Mesenteric fat pad (tissue), 1 donor: ENCODE measurements at regions not wholly inside any gene's neighbourhood (a gene's known extent, or its start where the extent isn't known, plus 50 kb on each side); places are given as distances from the start of the nearest gene placed in this dataset.
"Not testable (repeated sequence)": the region's sequence is repeated elsewhere in the genome, so short reads cannot be mapped to it uniquely, and the experiment has no call there.

Experiments
- DNase-seq: peaks from one replicate; pipeline ENCODE4 v3.0.0-alpha.2; 2020; ENCODE audit warnings: low spot score
- donor health status: DM: yes; HTN: yes; CAD: no.

DNA sequence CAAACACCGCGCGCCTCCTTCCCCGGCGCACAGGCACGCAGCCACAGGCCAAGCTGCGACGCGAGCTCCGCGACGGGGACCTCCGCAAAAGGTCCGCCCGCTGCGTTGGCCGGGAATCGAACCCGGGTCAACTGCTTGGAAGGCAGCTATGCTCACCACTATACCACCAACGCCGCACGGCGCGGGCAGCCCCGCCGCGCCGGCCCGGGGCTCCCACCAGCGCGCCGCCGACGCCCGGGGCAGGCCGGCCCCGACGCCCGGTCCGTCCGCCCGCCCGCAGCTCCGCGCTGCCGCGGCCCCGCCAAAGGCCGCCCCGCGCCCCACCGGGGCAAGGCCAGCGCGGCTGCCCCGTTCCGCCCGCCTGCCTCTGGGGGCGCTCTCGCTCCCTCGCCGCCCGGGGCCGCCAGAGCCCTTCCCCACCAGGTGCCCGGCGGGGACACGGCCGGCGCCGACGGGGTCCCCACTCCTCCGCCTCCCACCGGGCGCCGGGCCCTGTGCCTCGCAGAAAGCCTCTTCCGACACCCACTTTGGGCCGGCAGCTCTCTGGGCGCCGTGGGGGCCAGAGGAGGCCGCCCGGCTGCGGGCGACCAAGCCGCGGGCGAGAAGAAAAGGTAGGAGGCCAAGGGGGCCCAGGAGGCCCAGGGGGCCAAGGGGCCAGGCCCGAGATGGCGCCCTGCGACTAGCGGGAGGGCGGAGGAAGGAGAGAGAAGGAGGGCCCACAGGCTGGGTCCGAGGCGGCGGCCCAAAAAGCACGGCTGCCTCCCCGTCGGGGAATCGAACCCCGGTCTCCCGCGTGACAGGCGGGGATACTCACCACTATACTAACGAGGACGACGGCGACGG, 50.2 kb upstream of the FCGR2A start:
- DNase-seq = not testable (repeated sequence)

DNA sequence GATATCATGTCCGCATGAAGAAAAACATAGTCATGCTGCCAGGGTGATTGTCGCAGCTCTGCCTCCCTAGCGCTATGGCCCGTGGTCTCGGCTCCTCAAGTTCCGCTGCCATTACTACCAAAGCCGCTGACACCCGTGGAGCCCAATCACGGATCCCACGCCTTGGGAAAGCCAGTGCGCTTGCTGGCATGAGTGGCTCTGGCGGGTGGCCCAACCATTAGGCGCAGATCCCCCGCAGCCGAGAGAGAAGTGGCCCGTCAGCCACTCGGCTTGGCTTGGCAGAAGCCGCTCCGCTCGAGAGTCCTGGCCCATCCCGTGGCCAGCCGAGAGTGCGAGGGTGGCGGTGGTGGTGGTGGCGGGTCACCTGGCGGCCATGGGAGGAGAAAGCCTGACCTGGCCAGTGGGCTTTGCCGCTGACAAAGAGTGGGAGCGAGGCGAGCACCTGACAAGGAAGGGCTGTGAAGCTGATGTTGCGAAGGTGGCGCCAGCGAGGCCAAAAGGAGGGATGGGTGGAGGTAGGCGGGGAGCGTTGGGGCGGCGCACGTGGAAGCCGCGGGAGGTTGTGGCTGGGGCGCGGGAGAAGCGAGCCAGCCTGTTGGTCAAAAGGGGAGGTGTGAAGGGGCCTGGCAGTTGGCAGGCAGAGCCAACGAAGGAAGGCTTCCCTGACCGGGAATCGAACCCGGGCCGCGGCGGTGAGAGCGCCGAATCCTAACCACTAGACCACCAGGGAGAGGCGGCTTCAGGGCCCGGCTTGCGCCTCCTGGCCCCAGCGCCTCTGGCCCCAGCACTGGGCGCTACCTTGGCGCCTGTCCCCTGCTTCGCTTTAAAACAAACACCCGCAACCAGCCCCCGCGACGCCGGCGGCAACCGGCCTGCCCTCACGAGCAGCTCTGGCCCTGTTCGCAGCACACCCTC, 51.0 kb upstream of the FCGR2A start:
- DNase-seq = not testable (repeated sequence)

DNA sequence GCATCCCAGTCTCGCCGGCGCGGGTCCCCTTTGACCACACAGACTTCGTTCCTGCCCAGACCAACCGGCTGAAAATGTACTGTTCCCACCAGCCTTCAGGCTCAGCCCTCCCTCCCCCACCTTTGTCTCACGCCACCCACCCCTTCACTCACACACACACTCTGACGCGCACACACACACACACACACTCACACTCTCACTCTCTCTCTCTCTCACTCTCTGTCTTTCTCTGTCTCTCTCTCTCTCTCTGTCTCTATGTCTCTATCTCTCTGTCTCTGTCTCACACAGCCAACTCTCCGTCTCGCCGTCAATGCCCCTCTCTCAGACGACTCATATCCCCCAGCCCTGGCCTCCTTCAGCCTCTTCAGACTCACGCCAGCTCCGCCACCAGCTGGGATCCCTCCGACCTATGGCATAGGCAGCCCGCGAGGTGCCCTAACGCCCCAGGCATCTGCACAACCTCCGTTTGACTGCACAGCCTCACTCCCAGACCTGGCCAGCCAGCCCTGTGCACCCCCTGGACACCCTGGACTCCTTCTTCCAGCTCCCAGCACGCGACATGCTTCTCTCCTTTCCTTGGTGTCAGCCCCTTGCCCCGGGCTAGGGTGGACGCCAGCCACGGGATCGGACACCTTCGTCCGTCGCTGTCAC, 53.4 kb upstream of the FCGR2A start:
- DNase-seq = not testable (repeated sequence)

DNA sequence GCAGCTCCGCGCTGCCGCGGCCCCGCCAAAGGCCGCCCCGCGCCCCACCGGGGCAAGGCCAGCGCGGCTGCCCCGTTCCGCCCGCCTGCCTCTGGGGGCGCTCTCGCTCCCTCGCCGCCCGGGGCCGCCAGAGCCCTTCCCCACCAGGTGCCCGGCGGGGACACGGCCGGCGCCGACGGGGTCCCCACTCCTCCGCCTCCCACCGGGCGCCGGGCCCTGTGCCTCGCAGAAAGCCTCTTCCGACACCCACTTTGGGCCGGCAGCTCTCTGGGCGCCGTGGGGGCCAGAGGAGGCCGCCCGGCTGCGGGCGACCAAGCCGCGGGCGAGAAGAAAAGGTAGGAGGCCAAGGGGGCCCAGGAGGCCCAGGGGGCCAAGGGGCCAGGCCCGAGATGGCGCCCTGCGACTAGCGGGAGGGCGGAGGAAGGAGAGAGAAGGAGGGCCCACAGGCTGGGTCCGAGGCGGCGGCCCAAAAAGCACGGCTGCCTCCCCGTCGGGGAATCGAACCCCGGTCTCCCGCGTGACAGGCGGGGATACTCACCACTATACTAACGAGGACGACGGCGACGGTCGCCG, 57.4 kb upstream of the FCGR2A start:
- DNase-seq = not testable (repeated sequence)

DNA sequence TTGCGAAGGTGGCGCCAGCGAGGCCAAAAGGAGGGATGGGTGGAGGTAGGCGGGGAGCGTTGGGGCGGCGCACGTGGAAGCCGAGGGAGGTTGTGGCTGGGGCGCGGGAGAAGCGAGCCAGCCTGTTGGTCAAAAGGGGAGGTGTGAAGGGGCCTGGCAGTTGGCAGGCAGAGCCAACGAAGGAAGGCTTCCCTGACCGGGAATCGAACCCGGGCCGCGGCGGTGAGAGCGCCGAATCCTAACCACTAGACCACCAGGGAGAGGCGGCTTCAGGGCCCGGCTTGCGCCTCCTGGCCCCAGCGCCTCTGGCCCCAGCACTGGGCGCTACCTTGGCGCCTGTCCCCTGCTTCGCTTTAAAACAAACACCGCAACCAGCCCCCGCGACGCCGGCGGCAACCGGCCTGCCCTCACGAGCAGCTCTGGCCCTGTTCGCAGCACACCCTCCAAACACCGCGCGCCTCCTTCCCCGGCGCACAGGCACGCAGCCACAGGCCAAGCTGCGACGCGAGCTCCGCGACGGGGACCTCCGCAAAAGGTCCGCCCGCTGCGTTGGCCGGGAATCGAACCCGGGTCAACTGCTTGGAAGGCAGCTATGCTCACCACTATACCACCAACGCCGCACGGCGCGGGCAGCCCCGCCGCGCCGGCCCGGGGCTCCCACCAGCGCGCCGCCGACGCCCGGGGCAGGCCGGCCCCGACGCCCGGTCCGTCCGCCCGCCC, 58.1 kb upstream of the FCGR2A start:
- DNase-seq = not testable (repeated sequence)

DNA sequence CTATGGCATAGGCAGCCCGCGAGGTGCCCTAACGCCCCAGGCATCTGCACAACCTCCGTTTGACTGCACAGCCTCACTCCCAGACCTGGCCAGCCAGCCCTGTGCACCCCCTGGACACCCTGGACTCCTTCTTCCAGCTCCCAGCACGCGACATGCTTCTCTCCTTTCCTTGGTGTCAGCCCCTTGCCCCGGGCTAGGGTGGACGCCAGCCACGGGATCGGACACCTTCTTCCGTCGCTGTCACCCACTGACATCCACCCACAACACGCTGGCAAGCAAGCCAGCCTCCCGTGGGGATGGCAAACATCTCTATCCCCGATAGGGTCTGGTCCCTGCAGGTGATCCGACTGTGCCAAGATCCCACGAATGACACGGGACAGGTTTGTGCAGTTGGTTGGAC, 60.5 kb upstream of the FCGR2A start:
- DNase-seq = peak; percentile 97

DNA sequence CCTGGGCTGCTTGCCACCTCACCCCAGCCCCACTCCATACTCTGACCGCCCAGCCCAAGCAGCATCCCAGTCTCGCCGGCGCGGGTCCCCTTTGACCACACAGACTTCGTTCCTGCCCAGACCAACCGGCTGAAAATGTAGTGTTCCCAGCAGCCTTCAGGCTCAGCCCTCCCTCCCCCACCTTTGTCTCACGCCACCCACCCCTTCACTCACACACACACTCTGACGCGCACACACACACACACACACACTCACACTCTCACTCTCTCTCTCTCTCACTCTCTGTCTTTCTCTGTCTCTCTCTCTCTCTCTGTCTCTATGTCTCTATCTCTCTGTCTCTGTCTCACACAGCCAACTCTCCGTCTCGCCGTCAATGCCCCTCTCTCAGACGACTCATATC, 61.0 kb upstream of the FCGR2A start:
- DNase-seq = not testable (repeated sequence)

DNA sequence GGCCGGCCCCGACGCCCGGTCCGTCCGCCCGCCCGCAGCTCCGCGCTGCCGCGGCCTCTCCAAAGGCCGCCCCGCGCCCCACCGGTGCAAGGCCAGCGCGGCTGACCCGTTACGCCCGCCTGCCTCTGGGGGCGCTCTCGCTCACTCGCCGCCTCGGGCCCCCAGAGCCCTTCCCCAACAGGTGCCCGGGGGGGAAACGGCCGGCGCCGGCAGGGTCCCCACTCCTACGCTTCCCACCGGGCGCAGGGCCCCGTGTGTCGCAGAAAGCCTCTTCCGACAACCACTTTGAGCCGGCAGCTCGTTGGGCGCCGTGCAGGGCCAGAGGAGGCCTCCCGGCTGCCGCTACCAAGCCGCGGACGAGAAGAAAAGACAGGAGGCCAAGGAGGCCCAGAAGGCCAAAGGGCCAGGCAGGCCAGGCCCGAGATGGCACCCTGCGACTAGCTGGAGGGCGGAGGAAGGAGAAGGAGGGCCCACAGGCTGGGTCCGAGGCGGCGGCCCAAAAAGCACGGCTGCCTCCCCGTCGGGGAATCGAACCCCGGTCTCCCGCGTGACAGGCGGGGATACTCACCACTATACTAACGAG, 64.9 kb upstream of the FCGR2A start:
- DNase-seq = peak; percentile 91

DNA sequence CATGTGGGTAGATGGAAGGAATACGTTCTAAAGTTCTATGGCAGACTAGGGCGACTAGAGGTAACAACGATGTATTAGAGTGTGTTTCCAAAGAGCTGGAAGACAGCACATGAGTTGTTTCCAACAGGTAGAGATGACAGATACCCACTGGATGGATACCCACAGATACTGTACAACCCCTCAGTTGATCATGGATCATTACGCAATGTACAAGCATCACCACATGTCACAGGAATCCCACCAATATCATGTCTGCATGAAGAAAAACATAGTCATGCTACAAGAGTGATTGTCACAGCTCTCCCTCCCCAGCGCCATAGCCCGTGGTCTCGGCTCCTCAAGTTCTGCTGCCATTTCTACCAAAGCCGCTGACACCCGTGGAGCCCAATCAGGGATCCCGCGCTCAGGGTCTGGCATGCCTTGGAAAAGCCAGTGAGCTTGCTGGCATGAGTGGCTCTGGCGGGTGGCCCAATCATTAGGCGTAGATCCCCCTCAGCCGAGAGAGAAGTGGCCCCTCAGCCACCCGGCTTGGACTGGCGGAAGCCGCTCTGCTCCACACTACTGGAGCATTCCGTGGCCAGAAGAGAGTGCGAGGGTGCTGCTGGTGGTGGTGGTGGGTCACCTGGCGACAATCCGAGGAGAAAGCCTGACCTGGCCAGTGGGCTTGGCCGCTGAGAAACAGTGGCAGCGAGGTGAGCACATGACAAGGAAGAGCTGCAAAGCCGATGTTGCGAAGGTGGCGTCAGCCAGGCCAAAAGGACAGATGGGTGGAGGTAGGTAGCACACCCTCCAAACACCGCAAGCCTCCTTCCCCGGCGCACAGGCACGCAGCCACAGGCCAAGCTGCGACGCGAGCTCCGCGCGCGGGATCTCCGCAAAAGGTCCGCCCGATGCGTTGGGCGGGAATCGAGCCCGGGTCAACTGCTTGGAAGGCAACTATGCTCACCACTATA, 65.7 kb upstream of the FCGR2A start:
- DNase-seq = no peak

DNA sequence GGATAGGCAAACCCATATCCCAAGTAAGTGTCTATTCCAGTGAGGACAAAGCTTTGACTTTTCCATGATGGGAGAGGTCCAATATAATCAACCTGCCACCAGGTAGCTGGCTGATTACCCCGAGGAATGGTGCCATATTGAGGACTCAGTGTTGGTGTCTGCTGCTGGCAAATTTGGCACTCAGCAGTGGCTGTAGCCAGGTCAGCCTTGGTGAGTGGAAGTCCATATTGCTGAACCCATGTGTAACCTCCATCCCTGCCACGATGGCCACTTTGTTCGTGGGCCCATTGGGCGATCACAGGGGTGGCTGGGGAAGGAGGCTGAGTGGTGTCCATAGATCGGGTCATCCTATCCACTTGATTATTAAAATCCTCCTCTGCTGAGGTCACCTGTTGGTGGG, 65.5 kb upstream of the CFAP126 start:
- not testable (repeated sequence) for DNase-seq

DNA sequence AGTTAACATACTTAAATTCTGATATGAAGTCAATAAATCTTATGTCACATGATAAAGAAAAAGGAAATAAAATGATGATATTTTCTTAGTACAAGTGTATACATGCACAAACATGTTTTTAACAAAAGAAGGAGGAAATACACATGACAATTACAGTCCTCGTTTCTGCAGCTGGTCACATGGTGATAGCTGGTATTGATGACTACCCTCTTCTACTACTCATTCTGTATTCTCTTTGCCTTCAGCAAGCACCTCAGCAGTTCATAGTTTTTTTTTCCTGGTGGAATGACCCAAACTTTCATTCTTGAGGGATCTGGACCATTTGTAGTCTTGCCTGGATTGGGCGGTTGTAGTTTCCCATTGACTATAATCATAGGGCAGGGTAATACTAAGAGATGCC, 64.4 kb upstream of the CFAP126 start:
- DNase-seq = no peak

DNA sequence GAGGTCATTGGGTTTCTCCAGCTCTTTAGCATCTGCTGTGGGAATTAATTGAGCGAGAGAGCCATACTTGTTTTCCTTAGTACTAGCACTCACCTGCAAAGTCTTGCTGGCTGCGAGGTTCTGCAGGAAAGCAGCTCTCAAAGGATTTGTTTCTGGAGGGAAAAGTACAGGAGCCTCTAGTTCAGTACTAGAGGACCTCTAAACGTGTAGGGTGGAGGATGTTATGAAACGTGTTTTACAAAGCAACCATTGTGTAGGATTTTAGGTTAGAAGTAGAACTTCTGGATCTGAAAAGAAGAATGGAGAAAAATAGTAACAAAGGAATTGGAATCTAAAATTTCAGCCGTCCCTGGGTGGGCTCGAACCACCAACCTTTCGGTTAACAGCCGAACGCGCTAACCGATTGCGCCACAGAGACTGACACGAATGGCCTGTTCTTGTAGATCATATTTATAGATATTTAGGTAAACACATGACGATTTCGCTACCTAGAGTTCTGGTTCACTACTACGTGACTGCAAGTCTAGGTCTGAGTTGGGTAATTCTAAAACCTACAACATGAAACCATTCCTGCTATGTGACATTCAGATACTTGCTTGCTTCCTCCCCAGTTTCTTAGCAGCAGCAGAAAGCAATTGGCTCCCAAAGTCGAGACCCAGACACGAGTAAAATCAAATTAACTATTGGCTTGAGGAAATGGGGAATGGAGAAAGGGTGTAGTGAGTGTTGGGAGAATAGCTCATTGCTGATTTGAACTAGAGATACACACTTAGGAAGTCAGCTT, 60.2 kb upstream of the CFAP126 start:
- no peak for DNase-seq

DNA sequence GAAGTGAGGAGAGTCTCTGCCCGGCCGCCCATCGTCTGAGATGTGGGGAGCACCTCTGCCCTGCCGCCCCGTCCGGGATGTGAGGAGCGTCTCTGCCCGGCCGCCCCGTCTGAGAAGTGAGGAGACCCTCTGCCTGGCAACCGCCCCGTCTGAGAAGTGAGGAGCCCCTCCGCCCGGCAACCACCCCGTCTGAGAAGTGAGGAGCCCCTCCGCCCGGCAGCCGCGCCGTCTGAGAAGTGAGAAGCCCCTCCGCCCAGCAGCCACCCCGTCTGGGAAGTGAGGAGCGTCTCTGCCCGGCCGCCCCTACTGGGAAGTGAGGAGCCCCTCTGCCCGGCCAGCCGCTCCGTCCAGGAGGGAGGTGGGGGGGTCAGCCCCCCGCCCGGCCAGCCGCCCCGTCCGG, 55.2 kb upstream of the CFAP126 start:
- DNase-seq = not testable (repeated sequence)

DNA sequence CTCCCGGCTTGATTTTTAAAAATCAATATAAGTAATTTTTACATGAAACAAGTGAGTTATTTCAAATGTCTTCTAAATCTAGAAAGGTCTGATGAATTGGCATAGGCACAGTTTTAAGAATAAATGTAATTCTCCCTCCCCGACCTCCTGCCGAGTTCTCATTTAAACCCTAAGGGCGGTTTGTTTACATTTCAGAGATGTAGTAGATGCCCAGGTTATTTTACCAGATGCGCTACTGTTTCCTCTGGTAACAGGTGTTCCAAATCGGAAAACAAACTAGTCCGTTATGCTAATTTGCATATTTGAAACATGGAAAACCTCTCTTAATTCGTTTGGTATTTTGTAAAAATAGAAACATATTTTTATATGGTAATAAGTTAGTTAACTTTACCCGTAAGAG, 53.8 kb upstream of the CFAP126 start:
- DNase-seq = no peak

DNA sequence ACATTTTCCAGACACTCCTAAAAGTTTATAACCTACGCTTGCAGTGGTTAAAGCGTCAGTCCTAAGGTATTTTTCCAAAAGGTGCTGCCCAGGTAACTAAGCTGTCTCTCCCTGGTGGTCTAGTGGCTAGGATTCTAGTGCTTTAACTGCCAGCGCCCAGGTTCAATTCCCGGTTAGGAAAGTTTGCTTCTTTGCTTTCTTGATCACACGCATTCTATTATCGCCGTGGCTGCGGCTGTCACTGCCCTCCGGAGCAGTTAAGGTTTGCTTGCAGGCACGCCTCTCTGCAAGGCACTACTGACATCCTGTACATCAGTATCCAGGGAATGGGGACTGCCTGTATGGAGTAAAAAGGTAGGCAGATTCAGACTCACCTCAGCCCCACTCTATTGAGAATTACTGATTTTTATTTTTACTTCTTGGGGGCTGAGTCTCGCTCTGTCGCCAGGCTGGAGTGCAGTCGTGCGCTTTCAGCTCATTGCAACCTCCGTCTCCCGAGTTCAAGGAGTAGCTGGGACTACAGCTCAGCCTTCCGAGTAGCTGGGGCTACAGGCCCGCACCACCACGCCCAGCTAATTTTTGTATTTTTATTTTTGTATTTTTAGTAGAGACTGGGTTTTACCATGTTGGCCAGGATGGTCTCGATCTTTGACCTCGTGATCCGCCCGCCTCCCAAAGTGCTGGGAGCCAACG, 53.2 kb upstream of the CFAP126 start:
- DNase-seq = no peak

DNA sequence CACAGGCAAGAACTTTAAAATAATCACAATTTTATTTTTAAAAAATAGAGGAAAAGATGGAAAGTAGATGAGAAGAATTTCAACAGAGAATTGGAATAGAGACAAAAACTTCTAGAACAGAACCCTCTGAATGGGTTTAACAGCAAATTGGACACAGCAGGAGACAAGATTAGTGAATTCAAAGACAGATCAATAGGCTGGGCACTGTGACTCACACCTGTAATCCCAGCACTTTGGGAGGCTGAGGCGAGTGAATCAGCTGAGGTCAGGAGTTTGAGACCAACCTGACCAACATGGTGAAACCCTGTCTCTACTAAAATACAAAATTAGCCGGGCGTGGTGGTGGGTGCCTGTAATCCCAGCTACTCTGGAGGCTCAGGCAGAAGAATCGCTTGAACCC, 49.9 kb upstream of the CFAP126 start:
- not testable (repeated sequence) for DNase-seq
